ENCODE measurements at regions not wholly inside any gene's neighbourhood (a gene's known extent, or its start where the extent isn't known, plus 50 kb on each side); places are given as distances from the start of the nearest gene placed in this dataset.

- no peak for TF ChIP-seq CTCF (IDR thresholded peaks at IDR 0.05)
- TF ChIP-seq POLR2A (IDR thresholded peaks at IDR 0.05; ENCODE audit: low read length): no peak
- no peak for TF ChIP-seq GATA3 (IDR thresholded peaks at IDR 0.05; ENCODE audit: borderline replicate concordance)
- no peak for TF ChIP-seq FOSL2 (IDR thresholded peaks at IDR 0.05)
- no peak for TF ChIP-seq FOSL2 (CRISPR knock-in tag; IDR thresholded peaks at IDR 0.05)
- TF ChIP-seq MAZ (IDR thresholded peaks at IDR 0.05; ENCODE audit: borderline replicate concordance, low read depth, low read length): no peak
- TF ChIP-seq EP300 (IDR thresholded peaks at IDR 0.05): no peak
- no peak for TF ChIP-seq KDM1A (IDR thresholded peaks at IDR 0.05; ENCODE audit: low read depth)
- no peak for TF ChIP-seq MAX (IDR thresholded peaks at IDR 0.05)
- TF ChIP-seq NPAS2 (CRISPR knock-in tag; IDR thresholded peaks at IDR 0.05; ENCODE audit: borderline replicate concordance): no peak
- TF ChIP-seq REST (IDR thresholded peaks at IDR 0.05): no peak
- TF ChIP-seq SMC3 (IDR thresholded peaks at IDR 0.05): no peak
- TF ChIP-seq USF2 (IDR thresholded peaks at IDR 0.05): no peak
Observed at GRCh38 chr15:35256551-35256950, 171.5 kb upstream of the NANOGP8 start.
